ENCODE measurements at regions not wholly inside any gene's neighbourhood (a gene's known extent, or its start where the extent isn't known, plus 50 kb on each side); places are given as distances from the start of the nearest gene placed in this dataset.

- no peak for DNase-seq (ENCODE audit: extremely low read depth, insufficient read length)
- H3K36me3 ChIP-seq (ENCODE audit: control insufficient read depth, insufficient read depth, low read length): no peaks in the 10 kb centered on the region
- TF ChIP-seq, protein P1, sequence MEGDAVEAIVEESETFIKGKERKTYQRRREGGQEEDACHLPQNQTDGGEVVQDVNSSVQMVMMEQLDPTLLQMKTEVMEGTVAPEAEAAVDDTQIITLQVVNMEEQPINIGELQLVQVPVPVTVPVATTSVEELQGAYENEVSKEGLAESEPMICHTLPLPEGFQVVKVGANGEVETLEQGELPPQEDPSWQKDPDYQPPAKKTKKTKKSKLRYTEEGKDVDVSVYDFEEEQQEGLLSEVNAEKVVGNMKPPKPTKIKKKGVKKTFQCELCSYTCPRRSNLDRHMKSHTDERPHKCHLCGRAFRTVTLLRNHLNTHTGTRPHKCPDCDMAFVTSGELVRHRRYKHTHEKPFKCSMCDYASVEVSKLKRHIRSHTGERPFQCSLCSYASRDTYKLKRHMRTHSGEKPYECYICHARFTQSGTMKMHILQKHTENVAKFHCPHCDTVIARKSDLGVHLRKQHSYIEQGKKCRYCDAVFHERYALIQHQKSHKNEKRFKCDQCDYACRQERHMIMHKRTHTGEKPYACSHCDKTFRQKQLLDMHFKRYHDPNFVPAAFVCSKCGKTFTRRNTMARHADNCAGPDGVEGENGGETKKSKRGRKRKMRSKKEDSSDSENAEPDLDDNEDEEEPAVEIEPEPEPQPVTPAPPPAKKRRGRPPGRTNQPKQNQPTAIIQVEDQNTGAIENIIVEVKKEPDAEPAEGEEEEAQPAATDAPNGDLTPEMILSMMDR (IDR thresholded peaks at IDR 0.05; ENCODE audit: insufficient read depth, low read length, poor library complexity, severe bottlenecking): no peak
- H3K4me3 ChIP-seq (replicated peaks; ENCODE audit: low read depth, low read length): no peak overlapping the region
- no peaks in the 10 kb centered on the region for H3K27me3 ChIP-seq (replicated peaks; ENCODE audit: control insufficient read depth, insufficient read depth, low read length)
Measured at GRCh38 chr9:115211413-115212124, 93.6 kb upstream of the TNC start.

DNA sequence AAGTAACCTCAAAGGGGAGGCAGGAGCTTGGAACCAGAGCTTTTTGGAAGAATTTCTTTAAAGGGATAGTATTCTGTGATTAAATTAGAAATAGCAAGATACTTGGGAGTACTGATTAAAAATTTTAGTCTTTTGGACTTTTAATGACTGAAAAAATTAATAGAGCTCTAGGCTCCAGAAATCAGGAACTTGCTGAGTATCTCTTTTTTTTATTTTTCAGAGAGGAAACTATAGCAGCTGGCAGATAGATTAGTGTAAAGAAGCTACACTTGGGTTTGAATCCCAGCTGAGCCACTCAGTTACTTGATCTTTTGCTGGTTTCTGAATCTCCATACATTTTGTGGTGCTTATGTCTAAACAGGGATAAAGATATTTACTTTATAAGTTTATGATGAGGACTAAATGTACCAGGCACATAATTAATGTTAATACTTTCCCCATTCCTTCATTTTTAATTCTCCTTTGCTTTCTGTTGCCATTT is 94.2 kb upstream of the TNC start:
- DNase-seq (ENCODE audit: extremely low read depth, insufficient read length): no peak
- no peaks in the 10 kb centered on the region for H3K36me3 ChIP-seq (ENCODE audit: control insufficient read depth, insufficient read depth, low read length)

GRCh38 chr9:115212832-115213231 is 94.9 kb upstream of the TNC start:
- TF ChIP-seq, protein P1 (IDR thresholded peaks at IDR 0.05; ENCODE audit: insufficient read depth, low read length, poor library complexity, severe bottlenecking): no peak
- Histone ChIP-seq H3K4me3 (replicated peaks; ENCODE audit: low read depth, low read length) (no peak overlapping the region), H3K36me3 (ENCODE audit: control insufficient read depth, insufficient read depth, low read length) (no peaks in the 10 kb centered on the region), H3K27me3 (replicated peaks; ENCODE audit: control insufficient read depth, insufficient read depth, low read length) (no peaks in the 10 kb centered on the region)
- no peak for DNase-seq (ENCODE audit: extremely low read depth, insufficient read length)

More for the DNA sequence above, 94.2 kb upstream of the TNC start:
- Histone ChIP-seq H3K27me3 (replicated peaks; ENCODE audit: control insufficient read depth, insufficient read depth, low read length) (no peaks in the 10 kb centered on the region), H3K4me3 (replicated peaks; ENCODE audit: low read depth, low read length) (no peak overlapping the region)
- TF ChIP-seq, protein P1 (IDR thresholded peaks at IDR 0.05; ENCODE audit: insufficient read depth, low read length, poor library complexity, severe bottlenecking): no peak

GRCh38 chr9:115213818-115214334 is 95.9 kb upstream of the TNC start:
- no peak for DNase-seq (ENCODE audit: extremely low read depth, insufficient read length)
- Histone ChIP-seq H3K27me3 (replicated peaks; ENCODE audit: control insufficient read depth, insufficient read depth, low read length) (no peaks in the 10 kb centered on the region), H3K4me3 (replicated peaks; ENCODE audit: low read depth, low read length) (no peak overlapping the region), H3K36me3 (ENCODE audit: control insufficient read depth, insufficient read depth, low read length) (no peaks in the 10 kb centered on the region)
- TF ChIP-seq, protein P1 (IDR thresholded peaks at IDR 0.05; ENCODE audit: insufficient read depth, low read length, poor library complexity, severe bottlenecking): no peak

DNA sequence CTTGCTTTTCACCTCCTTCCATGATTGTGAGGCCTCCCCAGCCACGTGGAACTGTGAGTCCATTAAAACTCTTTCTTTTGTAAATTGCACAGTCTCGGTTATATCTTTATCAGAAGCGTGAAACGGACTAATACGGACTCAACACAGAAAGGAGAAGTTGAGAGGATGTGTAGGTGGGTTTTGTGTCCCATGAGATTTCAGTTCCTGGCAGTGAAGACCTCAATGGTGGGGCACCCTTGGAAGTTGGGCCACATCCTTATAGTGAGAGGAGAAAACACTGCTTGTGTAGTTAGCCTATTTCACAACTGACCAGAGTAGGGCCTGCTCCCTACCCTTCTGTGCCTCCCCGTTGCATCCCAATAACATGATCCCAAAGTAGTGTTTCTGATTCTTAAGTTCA is 98.9 kb upstream of the TNC start:
- DNase-seq (ENCODE audit: extremely low read depth, insufficient read length): no peak
- Histone ChIP-seq H3K27me3 (replicated peaks; ENCODE audit: control insufficient read depth, insufficient read depth, low read length) (no peaks in the 10 kb centered on the region), H3K4me3 (replicated peaks; ENCODE audit: low read depth, low read length) (no peak overlapping the region), H3K36me3 (ENCODE audit: control insufficient read depth, insufficient read depth, low read length) (no peaks in the 10 kb centered on the region; the same call in 1 of the 2 replicates)
- TF ChIP-seq, protein P1 (IDR thresholded peaks at IDR 0.05; ENCODE audit: insufficient read depth, low read length, poor library complexity, severe bottlenecking): no peak

All from GM06990 (cell line).